NCI-H2029 (cell line): ENCODE measurements at regions not wholly inside any gene's neighbourhood (a gene's known extent, or its start where the extent isn't known, plus 50 kb on each side); places are given as distances from the start of the nearest gene placed in this dataset.

Experiments used
- DNase-seq: peaks from one replicate; lab custom pipeline; 2025; lab: John Stamatoyannopoulos, UW

- no peak for DNase-seq
Measured at GRCh38 chr6:53413326-53413725, 64.6 kb upstream of the ELOVL5 start.

- DNase-seq, result no peak
Measured at GRCh38 chr6:53412751-53413150, 64.0 kb upstream of the ELOVL5 start.

GRCh38 chr6:53412021-53412715 is 63.4 kb upstream of the ELOVL5 start:
- no peak for DNase-seq

- DNase-seq, result no peak
Measured at GRCh38 chr6:53411451-53411850, 62.7 kb upstream of the ELOVL5 start.

- DNase-seq, result no peak
Measured at GRCh38 chr6:53410508-53411258, 61.9 kb upstream of the ELOVL5 start.

- DNase-seq, result no peak
Measured at GRCh38 chr6:53408826-53409225, 60.1 kb upstream of the ELOVL5 start.

- no peak for DNase-seq
Measured at GRCh38 chr6:53399027-53399344, 50.2 kb upstream of the ELOVL5 start.

GRCh38 chr6:53398247-53399026 is 49.7 kb upstream of the ELOVL5 start:
- no peak for DNase-seq
